GM18505 (cell line): ENCODE measurements at regions not wholly inside any gene's neighbourhood (a gene's known extent, or its start where the extent isn't known, plus 50 kb on each side); places are given as distances from the start of the nearest gene placed in this dataset.

Experiments used
- ATAC-seq: cut with Tn5 transposase; IDR thresholded peaks from one replicate; pipeline ENCODE4 v1.9.1; 2021; ENCODE audit not compliant: unreplicated experiment
- POLR2A ChIP-seq: IDR thresholded peaks from 4 replicates; pipeline ENCODE4 v1.6.1; 2011; ENCODE audit warnings: borderline replicate concordance; ENCODE audit not compliant: insufficient read depth, insufficient read length; ENCODE audit errors: extremely low read depth

- TF ChIP-seq POLR2A = no peak
- no peak for ATAC-seq
Observed at GRCh38 chr18:39786477-39786876, 2168.6 kb upstream of the PIK3C3 start.

- no peak for ATAC-seq
- TF ChIP-seq POLR2A = no peak
Observed at GRCh38 chr18:39784541-39784940, 2170.5 kb upstream of the PIK3C3 start.

DNA sequence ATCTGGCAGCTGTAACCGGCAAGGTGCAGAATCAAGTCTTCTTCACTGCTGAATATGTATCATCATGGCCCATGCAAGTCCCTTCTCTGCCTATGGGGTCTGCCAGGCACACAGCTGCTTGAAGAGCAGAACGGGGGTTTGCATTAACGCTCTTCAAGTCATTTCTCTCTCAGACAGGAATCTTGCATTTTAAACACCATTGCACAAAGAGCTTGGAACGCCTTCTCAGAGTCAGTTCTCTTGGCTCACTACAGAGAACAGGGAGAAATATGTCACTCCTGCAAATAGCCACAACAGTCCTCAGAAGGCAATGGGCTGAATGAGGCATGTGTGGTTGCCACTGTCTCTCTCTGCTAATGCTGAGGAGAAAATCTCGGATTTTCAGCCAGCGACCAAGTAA, 2173.5 kb upstream of the PIK3C3 start:
- ATAC-seq = no peak
- TF ChIP-seq POLR2A = no peak

GRCh38 chr18:39780774-39781173, 2174.3 kb upstream of the PIK3C3 start:
- ATAC-seq = no peak
- no peak for TF ChIP-seq POLR2A

- ATAC-seq = no peak
- no peak for TF ChIP-seq POLR2A
Observed at GRCh38 chr18:39779926-39780325, 2175.1 kb upstream of the PIK3C3 start.

DNA sequence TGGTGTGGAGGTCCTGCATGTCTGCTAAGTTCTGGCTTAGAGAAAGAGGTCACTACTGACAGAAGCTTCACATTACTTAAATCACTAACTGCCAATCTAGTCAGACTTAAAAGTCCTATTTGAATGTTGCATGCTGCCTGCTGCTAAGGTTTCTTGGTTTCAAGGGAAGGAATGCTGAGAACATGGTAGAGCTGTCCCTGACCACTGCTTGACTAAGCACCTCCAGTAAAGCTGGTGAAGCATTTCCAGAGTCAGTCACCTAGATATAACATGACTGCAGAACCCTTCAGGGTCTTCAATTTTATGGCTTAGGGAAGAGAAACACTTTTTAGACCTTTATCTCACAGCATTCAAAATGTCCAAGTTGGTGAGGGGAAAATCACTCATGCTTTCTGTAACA, 2178.3 kb upstream of the PIK3C3 start:
- ATAC-seq = no peak
- no peak for TF ChIP-seq POLR2A

GRCh38 chr18:39774957-39775598, 2180.0 kb upstream of the PIK3C3 start:
- ATAC-seq = no peak
- no peak for TF ChIP-seq POLR2A

GRCh38 chr18:39773646-39774045, 2181.4 kb upstream of the PIK3C3 start:
- no peak for TF ChIP-seq POLR2A
- no peak for ATAC-seq

DNA sequence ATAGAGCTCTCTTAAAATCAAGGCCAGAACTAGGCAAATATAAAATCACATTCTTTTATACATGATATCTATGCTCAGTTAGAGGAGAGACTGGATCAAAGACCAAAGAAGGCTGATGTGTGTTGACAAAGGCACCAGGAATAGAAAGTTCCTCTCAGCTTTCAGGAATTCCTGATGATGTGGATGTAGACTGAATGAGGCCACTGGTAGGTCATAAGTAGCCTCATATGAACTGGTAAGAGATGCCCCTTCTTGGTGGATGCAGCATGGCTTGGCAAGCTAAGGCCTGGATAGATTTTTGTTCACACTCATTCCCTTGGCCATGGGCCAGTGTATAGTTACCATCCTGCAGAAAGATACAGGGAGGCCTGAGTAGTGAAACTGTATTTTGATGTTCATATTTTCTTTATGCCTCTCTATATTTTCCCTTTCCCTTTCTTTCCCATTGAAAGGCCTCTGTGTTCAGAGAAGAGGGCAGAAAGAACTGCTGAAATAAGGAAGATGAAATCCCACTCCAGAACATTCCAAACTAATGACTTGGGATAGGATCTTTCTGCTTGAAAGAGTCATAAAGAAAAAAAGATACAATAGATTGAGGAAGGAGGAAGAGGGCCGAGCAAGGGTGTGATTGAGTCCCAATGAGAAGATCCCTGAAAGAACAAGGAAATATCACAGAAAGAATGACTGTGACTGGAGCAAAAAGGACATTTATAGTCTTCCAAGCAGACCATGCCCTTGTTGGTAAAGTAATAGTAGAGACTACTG, 2182.7 kb upstream of the PIK3C3 start:
- no peak for ATAC-seq
- TF ChIP-seq POLR2A = no peak

DNA sequence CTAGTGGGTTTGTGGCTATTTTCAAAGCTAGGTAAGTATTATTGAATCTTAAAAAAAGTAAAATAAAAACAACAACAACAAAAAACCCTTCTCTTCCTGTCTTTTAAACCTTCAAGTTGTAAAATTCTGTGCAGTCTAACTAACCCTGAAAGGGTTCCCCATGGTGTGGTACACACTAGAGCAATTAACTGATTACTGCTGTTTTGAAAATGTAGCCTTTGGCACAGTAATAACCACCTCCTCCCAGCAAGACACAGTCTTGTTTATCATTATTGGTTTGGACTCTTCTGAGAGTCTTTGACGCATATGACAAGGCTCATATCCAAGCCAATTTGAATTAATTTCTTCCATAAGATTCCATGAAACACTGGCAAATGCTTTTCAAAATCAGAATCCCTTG, 2184.6 kb upstream of the PIK3C3 start:
- TF ChIP-seq POLR2A = no peak

GRCh38 chr18:39764873-39765272, 2190.2 kb upstream of the PIK3C3 start:
- no peak for ATAC-seq
- TF ChIP-seq POLR2A = no peak

More for the DNA sequence above, 2184.6 kb upstream of the PIK3C3 start:
- no peak for ATAC-seq

GRCh38 chr18:39761273-39761672, 2193.8 kb upstream of the PIK3C3 start:
- ATAC-seq = no peak
- no peak for TF ChIP-seq POLR2A

GRCh38 chr18:39759926-39760325, 2194.3 kb upstream of the CELF4 start:
- ATAC-seq = no peak
- TF ChIP-seq POLR2A = no peak

DNA sequence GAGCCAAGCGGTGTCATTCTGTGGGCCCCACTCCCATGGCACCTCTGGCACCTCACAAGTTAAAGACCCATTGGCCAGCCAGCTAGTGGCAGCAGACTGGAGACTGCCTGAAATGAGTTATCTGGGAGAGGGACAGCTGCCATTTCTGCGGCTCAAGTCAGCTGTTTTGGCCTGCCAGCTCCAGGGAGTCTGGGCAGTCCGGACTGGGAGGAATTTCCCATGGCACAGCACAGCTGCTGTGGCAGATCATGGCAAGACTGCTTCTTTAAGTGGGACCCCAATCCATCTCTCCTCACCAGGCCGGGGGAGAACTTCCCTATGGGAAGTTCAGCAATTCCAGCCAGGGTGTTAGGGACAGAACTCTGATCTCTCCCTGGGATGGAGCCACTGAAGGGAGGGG, 2187.6 kb upstream of the CELF4 start:
- no peak for ATAC-seq
- no peak for TF ChIP-seq POLR2A
